GM12865 (cell line): ENCODE measurements at regions not wholly inside any gene's neighbourhood (a gene's known extent, or its start where the extent isn't known, plus 50 kb on each side); places are given as distances from the start of the nearest gene placed in this dataset.

Experiments used
- DNase-seq: peaks from one replicate; pipeline ENCODE4 v3.0.0; 2010; ENCODE audit warnings: low read depth
- H3K4me3 ChIP-seq: 2 replicates; pipeline ENCODE4 v1.5.1; 2011; ENCODE audit warnings: mild to moderate bottlenecking, low read depth, low read length, control low read depth
- CTCF ChIP-seq: IDR thresholded peaks from 2 replicates; pipeline ENCODE4 v1.5.1; 2011; ENCODE audit warnings: low read length, control low read depth, low read depth, inconsistent platforms; ENCODE audit not compliant: insufficient read depth; ENCODE audit errors: missing control alignments

- TF ChIP-seq CTCF = no peak
- DNase-seq = no peak
- no peak overlapping the region for H3K4me3 ChIP-seq
Observed at GRCh38 chr15:96720251-96720650, 389.8 kb downstream of the NR2F2 start.

GRCh38 chr15:96720656-96721055 is 390.2 kb downstream of the NR2F2 start:
- no peak for TF ChIP-seq CTCF
- no peak overlapping the region for H3K4me3 ChIP-seq
- no peak for DNase-seq

GRCh38 chr15:96728591-96728990 is 398.1 kb downstream of the NR2F2 start:
- no peak for DNase-seq
- H3K4me3 ChIP-seq = no peak overlapping the region
- TF ChIP-seq CTCF = no peak

- no peak overlapping the region for H3K4me3 ChIP-seq
- DNase-seq = no peak
- no peak for TF ChIP-seq CTCF
Observed at GRCh38 chr15:96732704-96733103, 402.2 kb downstream of the NR2F2 start.

GRCh38 chr15:96733721-96734120 is 403.2 kb downstream of the NR2F2 start:
- TF ChIP-seq CTCF = no peak
- H3K4me3 ChIP-seq = no peak overlapping the region
- DNase-seq = no peak

GRCh38 chr15:96735632-96736240 is 405.2 kb downstream of the NR2F2 start:
- no peak overlapping the region for H3K4me3 ChIP-seq
- TF ChIP-seq CTCF = no peak
- no peak for DNase-seq

- no peak overlapping the region for H3K4me3 ChIP-seq
- DNase-seq = no peak
- no peak for TF ChIP-seq CTCF
Observed at GRCh38 chr15:96736384-96736783, 405.9 kb downstream of the NR2F2 start.
